HG02884 (cell line): ENCODE measurements at regions not wholly inside any gene's neighbourhood (a gene's known extent, or its start where the extent isn't known, plus 50 kb on each side); places are given as distances from the start of the nearest gene placed in this dataset.
"Not testable (repeated sequence)": the region's sequence is repeated elsewhere in the genome, so short reads cannot be mapped to it uniquely, and the experiment has no call there.

Source experiments
- ATAC-seq: cut with Tn5 transposase; IDR thresholded peaks from one replicate; pipeline ENCODE4 v1.9.1; 2021; ENCODE audit warnings: mild to moderate bottlenecking, moderate library complexity; ENCODE audit not compliant: unreplicated experiment

- ATAC-seq, result no peak
Measured at GRCh38 chr15:79538527-79538926, 106.4 kb downstream of the MINAR1 start.

GRCh38 chr15:79539401-79539800 is 107.3 kb downstream of the MINAR1 start:
- ATAC-seq, result no peak

GRCh38 chr15:79540551-79540950 is 108.4 kb downstream of the MINAR1 start:
- no peak for ATAC-seq

- no peak for ATAC-seq
Measured at GRCh38 chr15:79541196-79541595, 109.1 kb downstream of the MINAR1 start.

GRCh38 chr15:79543097-79543496 is 111.0 kb downstream of the MINAR1 start:
- no peak for ATAC-seq

GRCh38 chr15:79549196-79549595 is 117.1 kb downstream of the MINAR1 start:
- no peak for ATAC-seq

GRCh38 chr15:79560384-79560783 is 128.2 kb downstream of the MINAR1 start:
- ATAC-seq, result no peak

- ATAC-seq, result no peak
Measured at GRCh38 chr15:79561982-79562381, 129.8 kb downstream of the MINAR1 start.

- ATAC-seq, result no peak
Measured at GRCh38 chr15:79562403-79562815, 130.3 kb downstream of the MINAR1 start.

- no peak for ATAC-seq
Measured at GRCh38 chr15:79562899-79563298, 130.8 kb downstream of the MINAR1 start.

- no peak for ATAC-seq
Measured at GRCh38 chr15:79570004-79570403, 137.9 kb downstream of the MINAR1 start.

GRCh38 chr15:79572691-79573404 is 140.7 kb downstream of the MINAR1 start:
- no peak for ATAC-seq

GRCh38 chr15:79574431-79575273 is 142.5 kb downstream of the MINAR1 start:
- ATAC-seq, result not testable (repeated sequence)

- no peak for ATAC-seq
Measured at GRCh38 chr15:79582650-79583049, 150.5 kb downstream of the MINAR1 start.

GRCh38 chr15:79592126-79592525 is 160.0 kb downstream of the MINAR1 start:
- ATAC-seq, result no peak

GRCh38 chr15:79593119-79593869 is 161.2 kb downstream of the MINAR1 start:
- no peak for ATAC-seq

GRCh38 chr15:79595306-79595705 is 163.2 kb downstream of the MINAR1 start:
- ATAC-seq, result no peak

GRCh38 chr15:79595995-79596622 is 164.0 kb downstream of the MINAR1 start:
- ATAC-seq, result peak; percentile 87

- no peak for ATAC-seq
Measured at GRCh38 chr15:79598639-79599038, 166.5 kb downstream of the MINAR1 start.

GRCh38 chr15:79601405-79602086 is 169.4 kb downstream of the MINAR1 start:
- ATAC-seq, result no peak
